H1 (cell line): ENCODE measurements at regions not wholly inside any gene's neighbourhood (a gene's known extent, or its start where the extent isn't known, plus 50 kb on each side); places are given as distances from the start of the nearest gene placed in this dataset.

Experiments
- CTBP2 ChIP-seq: IDR thresholded peaks from 2 replicates; pipeline ENCODE4 v1.7.0; 2011; ENCODE audit warnings: borderline replicate concordance, mild to moderate bottlenecking, moderate library complexity, mixed read lengths, low read length; ENCODE audit not compliant: insufficient read depth, insufficient read length
- POLR2AphosphoS5 ChIP-seq: IDR thresholded peaks from 2 replicates; pipeline ENCODE4 v1.6.1; 2011; ENCODE audit warnings: low read depth, low read length

DNA sequence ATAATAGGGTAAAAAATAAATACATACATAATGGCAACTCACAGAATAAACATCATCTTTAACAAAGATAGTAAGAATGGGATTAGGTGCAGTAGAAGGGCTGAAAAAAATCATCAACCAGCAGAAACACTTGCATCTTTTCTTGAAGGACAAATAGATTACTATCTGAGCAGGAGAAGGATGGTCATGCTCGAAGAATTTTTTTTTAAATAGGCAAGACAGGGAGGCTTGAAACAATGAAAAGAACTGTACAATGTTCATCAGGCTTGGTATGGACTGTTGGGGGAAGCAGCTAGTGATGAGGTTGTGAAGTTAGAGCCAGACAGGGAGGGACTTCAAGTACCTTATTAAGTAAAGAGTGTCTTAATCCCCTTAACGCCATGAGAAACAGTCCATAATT lies 167.4 kb upstream of the LDB2 start (continued):
- TF ChIP-seq CTBP2 (no peak), POLR2AphosphoS5 (no peak)
